Caco-2 (cell line): ENCODE measurements at regions not wholly inside any gene's neighbourhood (a gene's known extent, or its start where the extent isn't known, plus 50 kb on each side); places are given as distances from the start of the nearest gene placed in this dataset.

Experiments
- BruUV-seq: library from RNA; stranded (reverse); fragments of 400-500 nt; replicated peaks from 2 replicates; lab custom pipeline; 2021; lab: Mats Ljungman, UMichigan
- CTCF ChIA-PET: fragments of 300-600 bp; sonication (Branson Sonifier 250); formaldehyde crosslinking; loops from one replicate; lab custom pipeline; 2022; ENCODE audit warnings: antibody characterized with exemption; lab: Charles Lee
- POLR2A ChIA-PET: fragments of 300-600 bp; sonication (Branson Sonifier 250); formaldehyde crosslinking; loops from one replicate; lab custom pipeline; 2022; ENCODE audit warnings: antibody characterized with exemption; lab: Charles Lee
- DNase-seq, 2 experiments: peaks; one replicate each; pipeline versions ENCODE4 v3.0.0 to v3.0.0-alpha.2; 2020 to 2022
- H3K27me3 ChIP-seq: replicated peaks from 2 replicates; pipeline ENCODE4 v1.6.0; 2011; ENCODE audit warnings: low read length; ENCODE audit not compliant: control insufficient read depth, insufficient read depth
- H3K36me3 ChIP-seq: 2 replicates; pipeline ENCODE4 v1.5.1; 2011; ENCODE audit warnings: low read length; ENCODE audit not compliant: control insufficient read depth, insufficient read depth
- H3K4me1 ChIP-seq: fragments of 250-450 bp; sonication (Bioruptor Pico); 2 replicates; pipeline ENCODE4 v1.5.1; 2020; ENCODE audit warnings: mild to moderate bottlenecking
- H3K4me3 ChIP-seq: 2 replicates; pipeline ENCODE4 v1.5.1; 2011; ENCODE audit warnings: low read depth, mild to moderate bottlenecking, control low read depth, low read length
- H3K9me3 ChIP-seq: fragments of 250-450 bp; sonication (Bioruptor Pico); 2 replicates; pipeline ENCODE4 v1.5.1; 2020; ENCODE audit warnings: mild to moderate bottlenecking, moderate library complexity
- H3K27ac Mint-ChIP-seq: one replicate; pipeline ENCODE4 v1.8.0; 2022; ENCODE audit warnings: mixed read lengths; ENCODE audit not compliant: unreplicated experiment
- H3K27me3 Mint-ChIP-seq: one replicate; pipeline ENCODE4 v1.8.0; 2022; ENCODE audit warnings: mixed read lengths; ENCODE audit not compliant: insufficient read depth, unreplicated experiment
- H3K36me3 Mint-ChIP-seq: one replicate; pipeline ENCODE4 v1.8.0; 2022; ENCODE audit warnings: mild to moderate bottlenecking, mixed read lengths; ENCODE audit not compliant: insufficient read depth, unreplicated experiment
- H3K4me1 Mint-ChIP-seq: one replicate; pipeline ENCODE4 v1.8.0; 2022; ENCODE audit warnings: low read depth, mixed read lengths; ENCODE audit not compliant: unreplicated experiment
- H3K4me3 Mint-ChIP-seq: one replicate; pipeline ENCODE4 v1.8.0; 2022; ENCODE audit warnings: mild to moderate bottlenecking, moderate library complexity, mixed read lengths; ENCODE audit not compliant: unreplicated experiment
- H3K9me3 Mint-ChIP-seq: one replicate; pipeline ENCODE4 v1.8.0; 2022; ENCODE audit warnings: mixed read lengths; ENCODE audit not compliant: unreplicated experiment
- intact Hi-C: fragments of 100-400 bp; cut with micrococcal nuclease; formaldehyde crosslinking; loops from one replicate; pipeline ENCODE4 v1.10.0; 2022; ENCODE audit not compliant: unreplicated experiment
- TF ChIP-seq, protein P1 (sequence below), 2 experiments: fragments of 200-600 bp in 1 of 2; IDR thresholded peaks; 1 replicate in 1 of 2; 2 replicates in 1 of 2; pipeline versions ENCODE4 v1.5.1 to v1.8.0; 2011 to 2022; ENCODE audit warnings: antibody characterized with exemption in 1 of 2, control low read depth in 1 of 2, inconsistent platforms in 1 of 2, low read depth in 1 of 2, low read length in 1 of 2, mild to moderate bottlenecking in 1 of 2, moderate library complexity in 1 of 2; ENCODE audit not compliant: insufficient read depth in 1 of 2, severe bottlenecking in 1 of 2, unreplicated experiment in 1 of 2

DNA sequence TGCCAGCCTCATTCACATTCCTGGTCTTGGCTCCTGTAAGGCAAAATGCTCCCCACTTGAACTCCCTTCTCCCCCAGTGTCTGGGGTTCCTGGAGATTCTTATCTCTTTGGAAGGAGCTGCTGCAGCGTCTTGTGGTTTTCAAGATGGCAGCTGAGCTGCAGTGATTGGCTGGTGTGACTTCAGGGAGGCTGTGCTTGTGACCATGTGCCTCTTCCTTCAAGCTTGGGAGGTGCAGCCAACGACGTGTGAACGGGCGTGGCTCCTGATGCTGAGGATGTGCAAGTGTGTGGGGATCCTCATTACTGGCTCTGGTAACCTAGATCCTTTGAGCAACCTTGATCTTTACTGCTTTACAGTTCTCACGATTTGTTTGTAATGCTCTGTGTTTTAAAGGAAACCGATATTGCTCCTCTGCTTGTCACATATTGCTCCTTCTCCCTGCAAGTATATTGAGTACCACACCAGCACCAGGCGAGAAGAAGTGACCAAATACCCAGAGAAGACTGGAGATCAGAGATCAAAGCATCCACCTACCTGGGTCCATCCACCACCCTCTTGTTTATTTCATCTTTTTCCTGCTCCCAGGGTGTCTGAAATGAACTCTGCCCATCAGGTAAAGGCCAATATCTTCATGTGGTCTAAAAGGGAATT lies 208.5 kb downstream of the FGF9 start:
- Histone ChIP-seq H3K36me3 (no peaks in the 10 kb centered on the region), H3K9me3 (no peaks in the 10 kb centered on the region), H3K4me1 (no peaks in the 10 kb centered on the region), H3K4me3 (no peak overlapping the region), H3K27me3 (no peaks in the 10 kb centered on the region)
- Mint-ChIP-seq H3K9me3 (no peaks in the 10 kb centered on the region), H3K27me3 (no peaks in the 10 kb centered on the region), H3K27ac (no peak overlapping the region), H3K36me3 (no peaks in the 10 kb centered on the region), H3K4me1 (no peaks in the 10 kb centered on the region), H3K4me3 (no peak overlapping the region)
- CTCF ChIA-PET, result no interaction called here
- DNase-seq, result no peak
- TF ChIP-seq, protein P1, sequence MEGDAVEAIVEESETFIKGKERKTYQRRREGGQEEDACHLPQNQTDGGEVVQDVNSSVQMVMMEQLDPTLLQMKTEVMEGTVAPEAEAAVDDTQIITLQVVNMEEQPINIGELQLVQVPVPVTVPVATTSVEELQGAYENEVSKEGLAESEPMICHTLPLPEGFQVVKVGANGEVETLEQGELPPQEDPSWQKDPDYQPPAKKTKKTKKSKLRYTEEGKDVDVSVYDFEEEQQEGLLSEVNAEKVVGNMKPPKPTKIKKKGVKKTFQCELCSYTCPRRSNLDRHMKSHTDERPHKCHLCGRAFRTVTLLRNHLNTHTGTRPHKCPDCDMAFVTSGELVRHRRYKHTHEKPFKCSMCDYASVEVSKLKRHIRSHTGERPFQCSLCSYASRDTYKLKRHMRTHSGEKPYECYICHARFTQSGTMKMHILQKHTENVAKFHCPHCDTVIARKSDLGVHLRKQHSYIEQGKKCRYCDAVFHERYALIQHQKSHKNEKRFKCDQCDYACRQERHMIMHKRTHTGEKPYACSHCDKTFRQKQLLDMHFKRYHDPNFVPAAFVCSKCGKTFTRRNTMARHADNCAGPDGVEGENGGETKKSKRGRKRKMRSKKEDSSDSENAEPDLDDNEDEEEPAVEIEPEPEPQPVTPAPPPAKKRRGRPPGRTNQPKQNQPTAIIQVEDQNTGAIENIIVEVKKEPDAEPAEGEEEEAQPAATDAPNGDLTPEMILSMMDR (IDR thresholded peaks at IDR 0.05; ENCODE audit: insufficient read depth in 1 of 2, low read depth in 1 of 2, low read length in 1 of 2, severe bottlenecking in 1 of 2, unreplicated experiment in 1 of 2), result no peak
- POLR2A ChIA-PET, result no interaction called here
- BruUV-seq, result no TSS peak
- intact Hi-C loops, result no loop called here

DNA sequence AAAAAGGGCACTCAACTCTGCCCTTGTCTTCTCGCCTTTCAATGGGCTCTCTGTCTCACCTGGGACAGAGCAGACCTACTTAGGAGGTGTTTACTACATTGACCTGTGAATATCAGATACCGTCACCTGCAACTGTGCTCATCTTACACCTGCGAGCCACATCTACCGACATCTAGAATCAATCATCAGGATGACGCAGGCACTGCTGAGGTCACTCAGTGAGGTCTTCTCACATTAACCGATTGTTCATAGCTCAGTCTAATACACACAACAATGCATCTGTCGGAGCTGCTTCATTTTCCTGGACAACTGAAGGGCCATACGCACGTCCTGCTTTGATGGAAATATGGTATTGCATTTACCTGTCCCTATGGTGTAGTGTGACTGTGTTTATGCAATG lies 211.9 kb downstream of the FGF9 start:
- intact Hi-C loops, result no loop called here
- H3K9me3 Mint-ChIP-seq, result no peaks in the 10 kb centered on the region
- ChIA-PET CTCF (no interaction called here), POLR2A (no interaction called here)
- H3K4me3 Mint-ChIP-seq, result no peak overlapping the region
- H3K4me3 ChIP-seq, result no peak overlapping the region
- no peak for DNase-seq
- H3K36me3 Mint-ChIP-seq, result no peaks in the 10 kb centered on the region
- no peaks in the 10 kb centered on the region for H3K4me1 Mint-ChIP-seq
- TF ChIP-seq, protein P1 (IDR thresholded peaks at IDR 0.05; ENCODE audit: insufficient read depth in 1 of 2, low read depth in 1 of 2, low read length in 1 of 2, severe bottlenecking in 1 of 2, unreplicated experiment in 1 of 2), result no peak
- H3K27me3 ChIP-seq, result no peaks in the 10 kb centered on the region
- H3K27me3 Mint-ChIP-seq, result no peaks in the 10 kb centered on the region
- no peaks in the 10 kb centered on the region for H3K4me1 ChIP-seq
- H3K27ac Mint-ChIP-seq, result no peak overlapping the region
- H3K9me3 ChIP-seq, result no peaks in the 10 kb centered on the region
- no peaks in the 10 kb centered on the region for H3K36me3 ChIP-seq
- no TSS peak for BruUV-seq

DNA sequence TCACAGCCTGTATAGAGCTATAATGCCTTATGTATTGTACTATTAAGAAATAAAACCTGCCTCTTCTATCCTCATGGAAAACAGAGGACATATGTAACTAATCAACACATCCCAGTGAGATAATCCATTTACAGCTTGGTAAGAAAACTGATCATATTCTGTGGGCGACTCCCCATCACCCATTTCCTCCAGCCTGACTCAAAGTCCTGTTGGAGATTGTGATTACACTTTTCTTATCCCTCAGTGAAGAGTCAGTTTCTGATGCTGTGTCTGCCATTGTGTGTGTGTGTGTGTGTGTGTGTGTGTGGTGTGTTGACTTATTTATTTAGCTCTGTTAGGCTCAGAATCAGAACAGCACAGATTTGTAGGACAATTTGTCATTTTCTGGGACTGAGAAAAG lies 212.8 kb downstream of the FGF9 start:
- no peak overlapping the region for H3K4me3 ChIP-seq
- Mint-ChIP-seq H3K4me1 (no peaks in the 10 kb centered on the region), H3K9me3 (no peaks in the 10 kb centered on the region), H3K27ac (no peak overlapping the region), H3K36me3 (no peaks in the 10 kb centered on the region), H3K27me3 (no peaks in the 10 kb centered on the region), H3K4me3 (no peak overlapping the region)
- no peaks in the 10 kb centered on the region for H3K36me3 ChIP-seq
- no peaks in the 10 kb centered on the region for H3K9me3 ChIP-seq
- CTCF ChIA-PET, result no interaction called here
- TF ChIP-seq, protein P1 (IDR thresholded peaks at IDR 0.05; ENCODE audit: insufficient read depth in 1 of 2, low read depth in 1 of 2, low read length in 1 of 2, severe bottlenecking in 1 of 2, unreplicated experiment in 1 of 2), result no peak
- no peaks in the 10 kb centered on the region for H3K27me3 ChIP-seq
- POLR2A ChIA-PET, result no interaction called here
- no peak for DNase-seq
- no TSS peak for BruUV-seq
- intact Hi-C loops, result no loop called here
- no peaks in the 10 kb centered on the region for H3K4me1 ChIP-seq
